NT2/D1 (cell line): ENCODE measurements at regions not wholly inside any gene's neighbourhood (a gene's known extent, or its start where the extent isn't known, plus 50 kb on each side); places are given as distances from the start of the nearest gene placed in this dataset.

Source experiments
- DNase-seq: peaks from one replicate; pipeline ENCODE4 v3.0.0-alpha.2; 2011; ENCODE audit warnings: low read depth, low spot score
- H3K27me3 ChIP-seq: 2 replicates; pipeline ENCODE4 v1.6.0; 2011; ENCODE audit warnings: mild to moderate bottlenecking; ENCODE audit not compliant: insufficient read length, insufficient read depth
- H3K36me3 ChIP-seq: 2 replicates; pipeline ENCODE4 v1.6.1; 2011; ENCODE audit warnings: mild to moderate bottlenecking, low read length, mixed read lengths; ENCODE audit not compliant: insufficient read depth, insufficient read length
- H3K4me1 ChIP-seq: 2 replicates; pipeline ENCODE4 v1.5.1; 2011; ENCODE audit not compliant: insufficient read depth, insufficient read length
- H3K4me3 ChIP-seq: 2 replicates; pipeline ENCODE4 v1.5.1; 2011; ENCODE audit warnings: low read depth; ENCODE audit not compliant: insufficient read length
- H3K9ac ChIP-seq: 2 replicates; pipeline ENCODE4 v1.6.0; 2011; ENCODE audit warnings: low read depth; ENCODE audit not compliant: insufficient read length
- H3K9me3 ChIP-seq: 2 replicates; pipeline ENCODE4 v1.5.1; 2011; ENCODE audit warnings: mild to moderate bottlenecking, low read length; ENCODE audit not compliant: insufficient read depth
- SUZ12 ChIP-seq: IDR thresholded peaks from 2 replicates; pipeline ENCODE4 v1.6.1; 2011; ENCODE audit not compliant: insufficient read length, insufficient read depth; ENCODE audit errors: extremely low read depth
- YY1 ChIP-seq: IDR thresholded peaks from 2 replicates; pipeline ENCODE4 v1.6.1; 2011; ENCODE audit not compliant: insufficient read length, insufficient read depth
- ZNF274 ChIP-seq: IDR thresholded peaks from 2 replicates; pipeline ENCODE4 v1.6.1; 2011; ENCODE audit warnings: mild to moderate bottlenecking, low read depth, low read length

DNA sequence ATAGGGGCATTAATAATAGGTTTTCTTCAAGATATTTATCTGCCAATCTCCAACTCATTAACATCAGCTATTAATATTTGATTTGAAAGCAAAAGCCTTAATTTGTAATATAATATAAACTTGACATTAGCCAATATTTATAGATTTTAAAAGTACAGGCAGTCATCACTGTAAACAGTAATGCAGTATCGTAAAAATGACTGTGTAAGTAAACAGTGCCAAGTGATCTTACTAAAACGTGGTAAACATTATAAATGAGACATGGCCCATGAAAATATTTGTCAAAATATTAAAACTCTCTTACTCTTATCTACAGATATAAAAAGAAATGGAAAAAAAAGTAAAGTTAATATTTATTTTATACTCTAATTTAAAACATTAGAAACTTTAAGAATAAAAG, 101.6 kb upstream of the EPHA6 start:
- Histone ChIP-seq H3K9me3 (no peaks in the 10 kb centered on the region), H3K4me1 (no peaks in the 10 kb centered on the region), H3K4me3 (no peak overlapping the region), H3K9ac (no peak overlapping the region), H3K27me3 (no peaks in the 10 kb centered on the region), H3K36me3 (no peaks in the 10 kb centered on the region)
- no peak for TF ChIP-seq ZNF274
- no peak for TF ChIP-seq YY1
- TF ChIP-seq SUZ12, result no peak
- no peak for DNase-seq

DNA sequence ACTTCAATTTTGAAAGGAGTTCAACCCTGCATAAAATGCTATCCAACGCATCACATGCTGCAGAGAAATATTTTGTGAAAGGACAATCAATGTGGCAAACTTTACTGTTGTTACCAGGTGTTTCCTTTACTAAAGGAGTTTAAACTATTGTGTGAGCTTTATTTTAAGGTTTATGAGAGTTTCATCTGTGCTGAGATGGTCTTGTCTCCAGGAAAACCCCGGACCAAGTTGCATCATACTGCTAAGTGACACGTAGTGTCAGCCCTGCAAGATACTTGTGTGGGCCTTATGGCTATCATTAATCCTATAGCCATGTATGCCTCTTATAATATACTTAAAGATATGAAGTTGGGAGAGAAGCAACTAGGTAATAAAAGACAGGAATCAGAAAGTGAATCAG, 94.5 kb upstream of the EPHA6 start:
- H3K9ac ChIP-seq, result no peak overlapping the region
- no peaks in the 10 kb centered on the region for H3K27me3 ChIP-seq
- DNase-seq, result no peak
- no peaks in the 10 kb centered on the region for H3K4me1 ChIP-seq
- H3K36me3 ChIP-seq, result no peaks in the 10 kb centered on the region
- H3K9me3 ChIP-seq, result no peaks in the 10 kb centered on the region
- H3K4me3 ChIP-seq, result no peak overlapping the region
- TF ChIP-seq ZNF274, result no peak
- no peak for TF ChIP-seq YY1
- TF ChIP-seq SUZ12, result no peak

DNA sequence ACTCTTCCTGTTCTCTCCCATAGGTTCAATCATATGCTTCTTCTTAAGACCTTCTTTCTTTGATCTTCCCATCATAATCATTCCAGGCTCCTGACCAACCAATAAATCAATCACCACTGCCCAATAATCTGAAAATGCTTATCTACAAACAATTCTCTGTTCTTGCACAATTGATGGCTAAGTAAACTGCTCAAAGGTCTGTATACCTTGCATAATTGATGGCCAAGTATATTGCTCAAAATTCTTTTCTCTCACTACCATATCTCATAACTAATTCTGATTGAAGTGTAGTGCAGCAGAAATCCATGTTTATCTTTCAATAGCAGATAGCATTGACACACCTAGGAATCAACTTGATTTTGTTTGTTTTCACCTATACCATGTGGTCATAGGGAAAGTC, 83.4 kb upstream of the EPHA6 start:
- Histone ChIP-seq H3K4me3 (no peak overlapping the region), H3K9me3 (no peaks in the 10 kb centered on the region), H3K36me3 (no peaks in the 10 kb centered on the region), H3K27me3 (no peaks in the 10 kb centered on the region), H3K4me1 (no peaks in the 10 kb centered on the region), H3K9ac (no peak overlapping the region)
- DNase-seq, result no peak
- no peak for TF ChIP-seq YY1
- TF ChIP-seq SUZ12, result no peak
- no peak for TF ChIP-seq ZNF274

DNA sequence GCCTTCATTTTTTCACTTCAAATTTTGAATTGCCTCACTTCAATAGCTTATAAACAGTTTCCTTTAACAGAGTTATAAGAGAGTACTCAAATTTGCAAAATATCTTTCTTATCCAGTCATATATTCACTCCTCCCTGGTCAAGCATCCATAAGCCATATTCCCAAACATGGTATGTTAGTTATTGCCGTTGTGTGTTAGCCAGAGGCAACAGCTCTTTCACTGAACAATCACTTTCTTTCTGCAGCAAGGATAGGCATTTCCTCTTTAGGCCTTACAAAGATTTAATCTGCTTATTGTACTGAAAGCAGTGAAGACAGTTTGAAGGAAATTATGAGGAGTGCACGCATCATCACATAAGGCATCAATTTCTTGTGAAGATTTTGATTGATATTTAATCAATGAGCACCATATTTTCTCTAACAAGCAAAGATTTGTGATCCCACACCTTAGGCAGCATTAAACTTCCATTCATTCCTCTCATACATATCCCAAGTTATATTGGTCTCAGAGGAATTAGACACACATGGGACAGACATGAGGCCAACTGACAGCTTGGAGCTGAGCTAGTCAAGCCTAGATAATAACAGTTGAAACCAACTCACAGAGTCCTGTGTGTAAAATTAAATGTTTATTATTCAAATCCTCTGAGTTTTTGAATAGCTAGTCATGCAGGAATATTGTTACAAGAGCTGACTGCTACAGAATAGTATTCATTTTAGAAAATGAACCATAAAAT, 80.0 kb upstream of the EPHA6 start:
- DNase-seq, result no peak
- no peaks in the 10 kb centered on the region for H3K36me3 ChIP-seq
- no peaks in the 10 kb centered on the region for H3K27me3 ChIP-seq
- no peak for TF ChIP-seq YY1
- TF ChIP-seq ZNF274, result no peak
- no peak for TF ChIP-seq SUZ12
- H3K4me1 ChIP-seq, result no peaks in the 10 kb centered on the region
- H3K9me3 ChIP-seq, result no peaks in the 10 kb centered on the region
- H3K9ac ChIP-seq, result no peak overlapping the region
- H3K4me3 ChIP-seq, result no peak overlapping the region

DNA sequence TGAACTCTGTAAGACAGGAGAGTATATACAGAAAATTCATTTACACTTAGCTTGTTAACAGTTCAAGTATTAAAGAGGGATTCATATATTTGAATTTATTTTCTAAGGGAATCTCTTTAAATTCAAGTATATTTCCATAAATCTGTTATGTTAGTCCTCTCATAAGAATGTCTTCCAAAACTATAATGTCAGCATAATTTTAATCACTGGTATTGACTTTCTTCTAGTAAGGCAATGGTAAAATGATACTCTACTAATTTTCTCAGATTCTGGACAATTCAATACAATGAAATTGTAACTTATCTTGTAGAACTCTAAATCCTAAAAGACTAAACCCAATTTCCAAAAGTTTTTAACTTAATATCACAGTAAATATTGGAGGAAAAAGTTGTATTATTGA, 66.3 kb upstream of the EPHA6 start:
- Histone ChIP-seq H3K4me3 (no peak overlapping the region), H3K9ac (no peak overlapping the region), H3K4me1 (no peaks in the 10 kb centered on the region), H3K36me3 (no peaks in the 10 kb centered on the region), H3K9me3 (peaks cover 13% of the 10 kb centered on the region; the same call in 1 of the 2 replicates), H3K27me3 (no peaks in the 10 kb centered on the region)
- TF ChIP-seq YY1 (no peak), SUZ12 (no peak), ZNF274 (no peak)
- DNase-seq, result no peak

DNA sequence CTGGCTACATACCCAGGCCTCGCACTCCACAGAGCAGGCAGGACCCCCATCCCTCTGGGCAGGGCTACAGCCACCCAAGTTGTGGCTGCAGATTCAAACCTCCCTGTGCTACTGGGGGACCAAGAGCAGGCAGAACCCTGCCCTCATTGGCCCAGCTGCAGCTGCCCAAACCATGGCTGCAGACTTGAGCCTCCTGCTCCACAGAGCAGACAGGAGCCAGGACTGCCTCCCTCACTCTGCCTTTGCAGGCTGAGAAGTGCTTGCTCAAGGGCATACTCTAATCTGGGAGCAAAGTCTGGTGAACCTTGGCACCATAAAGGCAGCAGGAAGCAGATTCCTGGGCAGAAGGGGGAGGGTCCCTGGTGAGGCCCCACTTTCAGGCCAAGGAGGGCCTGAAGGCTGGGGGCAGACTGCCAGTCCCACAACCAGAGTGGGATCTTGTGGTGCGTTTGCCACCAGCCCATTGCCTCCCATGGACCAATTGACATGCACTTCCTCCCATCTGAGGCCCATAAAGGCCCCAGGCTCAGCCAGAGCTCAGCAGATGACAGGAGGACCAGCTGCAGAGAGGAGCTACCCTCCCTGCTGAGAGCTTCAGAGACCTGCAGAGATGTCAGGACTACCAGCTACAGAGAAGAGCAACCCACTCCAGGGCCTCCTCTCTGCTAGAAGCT, 64.2 kb upstream of the EPHA6 start:
- H3K36me3 ChIP-seq, result no peaks in the 10 kb centered on the region

DNA sequence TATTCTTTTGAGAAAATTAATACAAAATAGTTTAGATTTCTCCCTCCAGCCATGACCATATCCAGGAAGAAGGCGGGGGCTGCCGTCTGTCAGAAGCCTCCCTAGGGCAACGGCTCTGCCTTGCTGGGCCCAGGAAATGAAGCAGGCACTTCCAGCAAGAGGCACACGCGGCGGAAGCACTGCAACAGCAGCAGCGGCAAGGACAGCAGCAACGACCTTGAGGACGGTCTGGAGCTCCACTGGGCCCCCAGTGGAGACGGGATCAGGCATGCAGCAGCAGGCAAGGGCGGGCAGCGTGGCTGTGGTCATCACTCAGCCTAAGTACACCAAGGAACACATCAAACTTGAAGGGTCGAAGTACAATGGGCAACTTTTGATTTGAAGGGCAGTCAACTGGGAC, 61.3 kb upstream of the EPHA6 start:
- no peak overlapping the region for H3K4me3 ChIP-seq
- TF ChIP-seq SUZ12 (no peak), ZNF274 (no peak)
- H3K9ac ChIP-seq, result no peak overlapping the region

More for the DNA sequence above, 64.2 kb upstream of the EPHA6 start:
- Histone ChIP-seq H3K9me3 (peaks cover 13% of the 10 kb centered on the region; the same call in 1 of the 2 replicates), H3K27me3 (no peaks in the 10 kb centered on the region), H3K4me3 (no peak overlapping the region), H3K4me1 (no peaks in the 10 kb centered on the region), H3K9ac (no peak overlapping the region)
- no peak for DNase-seq
- TF ChIP-seq ZNF274, result no peak
- TF ChIP-seq YY1, result no peak
- TF ChIP-seq SUZ12, result no peak

More for the DNA sequence above, 61.3 kb upstream of the EPHA6 start:
- Histone ChIP-seq H3K9me3 (peaks cover 13% of the 10 kb centered on the region; the same call in 1 of the 2 replicates), H3K36me3 (no peaks in the 10 kb centered on the region), H3K4me1 (no peaks in the 10 kb centered on the region), H3K27me3 (no peaks in the 10 kb centered on the region)
- DNase-seq, result no peak
